HepG2 (cell line): ENCODE measurements at regions not wholly inside any gene's neighbourhood (a gene's known extent, or its start where the extent isn't known, plus 50 kb on each side); places are given as distances from the start of the nearest gene placed in this dataset.

Source experiments
- CCDC6 ChIP-seq: sonication (generic); formaldehyde crosslinking; IDR thresholded peaks from 2 replicates; pipeline ENCODE4 v1.8.1; 2022; ENCODE audit warnings: mild to moderate bottlenecking, missing genetic modification reagents, moderate library complexity
- CENPBD1 ChIP-seq: sonication (generic); formaldehyde crosslinking; IDR thresholded peaks from 2 replicates; pipeline ENCODE4 v1.8.0; 2022; ENCODE audit warnings: missing genetic modification reagents, low read depth, mild to moderate bottlenecking, borderline replicate concordance
- E2F1 ChIP-seq: sonication (generic); formaldehyde crosslinking; IDR thresholded peaks from 2 replicates; pipeline ENCODE4 v1.5.0; 2020; ENCODE audit warnings: missing genetic modification reagents
- FOXC1 ChIP-seq: sonication (generic); formaldehyde crosslinking; IDR thresholded peaks from 2 replicates; pipeline ENCODE4 v1.8.0; 2022; ENCODE audit warnings: mild to moderate bottlenecking, missing genetic modification reagents, borderline replicate concordance
- KDM1A ChIP-seq: IDR thresholded peaks from 2 replicates; pipeline ENCODE4 v1.6.1; 2016; ENCODE audit warnings: missing compliant biosample characterization
- MED8 ChIP-seq: sonication (generic); formaldehyde crosslinking; IDR thresholded peaks from 2 replicates; pipeline ENCODE4 v1.8.1; 2023; ENCODE audit warnings: mild to moderate bottlenecking, missing genetic modification reagents; ENCODE audit not compliant: insufficient replicate concordance
- NR1H2 ChIP-seq: sonication (generic); formaldehyde crosslinking; IDR thresholded peaks from 2 replicates; pipeline ENCODE4 v1.8.1; 2022; ENCODE audit warnings: low read depth, missing genetic modification reagents, borderline replicate concordance
- SRSF1 ChIP-seq: fragments of 200-400 bp; formaldehyde crosslinking; optimal IDR thresholded peaks from 2 replicates; pipeline ENCODE3; 2017; ENCODE audit warnings: mild to moderate bottlenecking, low read depth, low read length, moderate library complexity
- SSRP1 ChIP-seq: IDR thresholded peaks from 2 replicates; pipeline ENCODE4 v1.6.1; 2016; ENCODE audit warnings: control low read depth
- TBP ChIP-seq: sonication (generic); formaldehyde crosslinking; IDR thresholded peaks from 2 replicates; pipeline ENCODE4 v1.5.0; 2020; ENCODE audit warnings: missing genetic modification reagents
- TBX2 ChIP-seq: sonication (generic); formaldehyde crosslinking; IDR thresholded peaks from 2 replicates; pipeline ENCODE4 v1.5.0; 2020; ENCODE audit warnings: missing genetic modification reagents, mild to moderate bottlenecking, borderline replicate concordance
- TCF12 ChIP-seq, 2 experiments: fragments of 450-650 bp in 1 of 2; sonication (generic) in 1 of 2; formaldehyde crosslinking in 1 of 2; IDR thresholded peaks; 2 replicates each; pipeline versions ENCODE4 v1.6.1 to v1.8.0; 2017 to 2022; ENCODE audit warnings: antibody characterized with exemption in 1 of 2, mild to moderate bottlenecking in 1 of 2, missing genetic modification reagents in 1 of 2, moderate library complexity in 1 of 2
- THYN1 ChIP-seq: sonication (generic); formaldehyde crosslinking; IDR thresholded peaks from 2 replicates; pipeline ENCODE4 v1.8.1; 2023; ENCODE audit warnings: low read depth, mild to moderate bottlenecking, moderate library complexity, missing genetic modification reagents, borderline replicate concordance
- TIGD3 ChIP-seq: sonication (generic); formaldehyde crosslinking; IDR thresholded peaks from 2 replicates; pipeline ENCODE4 v1.5.1; 2020; ENCODE audit warnings: mild to moderate bottlenecking, missing genetic modification reagents, borderline replicate concordance
- XBP1 ChIP-seq: sonication (generic); formaldehyde crosslinking; IDR thresholded peaks from 2 replicates; pipeline ENCODE4 v1.5.0; 2020; ENCODE audit warnings: missing genetic modification reagents
- ZFP41 ChIP-seq: sonication (generic); formaldehyde crosslinking; IDR thresholded peaks from 2 replicates; pipeline ENCODE4 v1.4.0; 2020; ENCODE audit warnings: mild to moderate bottlenecking, missing genetic modification reagents, borderline replicate concordance
- ZMAT3 ChIP-seq: sonication (generic); formaldehyde crosslinking; conservative IDR thresholded peaks from 2 replicates; pipeline ENCODE4 v1.7.0; 2021; ENCODE audit warnings: missing genetic modification reagents
- ZNF10 ChIP-seq: sonication (generic); formaldehyde crosslinking; IDR thresholded peaks from 2 replicates; pipeline ENCODE4 v1.4.0; 2020; ENCODE audit warnings: mild to moderate bottlenecking, low read depth, missing genetic modification reagents, borderline replicate concordance
- ZNF205 ChIP-seq: IDR thresholded peaks from 2 replicates; pipeline ENCODE4 v1.6.1; 2018; ENCODE audit warnings: missing biosample characterization, missing genetic modification reagents
- ZNF207 ChIP-seq: fragments of 450-650 bp; IDR thresholded peaks from 2 replicates; pipeline ENCODE4 v1.6.1; 2016; ENCODE audit warnings: antibody characterized with exemption, borderline replicate concordance
- ZNF317 ChIP-seq: sonication (generic); formaldehyde crosslinking; IDR thresholded peaks from 2 replicates; pipeline ENCODE4 v1.5.0; 2020; ENCODE audit warnings: mild to moderate bottlenecking, missing genetic modification reagents
- ZNF850 ChIP-seq: sonication (generic); formaldehyde crosslinking; conservative IDR thresholded peaks from 2 replicates; pipeline ENCODE4 v1.9.0; 2021; ENCODE audit warnings: mild to moderate bottlenecking, missing genetic modification reagents
- TF ChIP-seq, protein P1 (sequence below): sonication (generic); formaldehyde crosslinking; conservative IDR thresholded peaks from 2 replicates; pipeline ENCODE4 v1.8.0; 2022; ENCODE audit warnings: mild to moderate bottlenecking, moderate library complexity, missing genetic modification reagents

DNA sequence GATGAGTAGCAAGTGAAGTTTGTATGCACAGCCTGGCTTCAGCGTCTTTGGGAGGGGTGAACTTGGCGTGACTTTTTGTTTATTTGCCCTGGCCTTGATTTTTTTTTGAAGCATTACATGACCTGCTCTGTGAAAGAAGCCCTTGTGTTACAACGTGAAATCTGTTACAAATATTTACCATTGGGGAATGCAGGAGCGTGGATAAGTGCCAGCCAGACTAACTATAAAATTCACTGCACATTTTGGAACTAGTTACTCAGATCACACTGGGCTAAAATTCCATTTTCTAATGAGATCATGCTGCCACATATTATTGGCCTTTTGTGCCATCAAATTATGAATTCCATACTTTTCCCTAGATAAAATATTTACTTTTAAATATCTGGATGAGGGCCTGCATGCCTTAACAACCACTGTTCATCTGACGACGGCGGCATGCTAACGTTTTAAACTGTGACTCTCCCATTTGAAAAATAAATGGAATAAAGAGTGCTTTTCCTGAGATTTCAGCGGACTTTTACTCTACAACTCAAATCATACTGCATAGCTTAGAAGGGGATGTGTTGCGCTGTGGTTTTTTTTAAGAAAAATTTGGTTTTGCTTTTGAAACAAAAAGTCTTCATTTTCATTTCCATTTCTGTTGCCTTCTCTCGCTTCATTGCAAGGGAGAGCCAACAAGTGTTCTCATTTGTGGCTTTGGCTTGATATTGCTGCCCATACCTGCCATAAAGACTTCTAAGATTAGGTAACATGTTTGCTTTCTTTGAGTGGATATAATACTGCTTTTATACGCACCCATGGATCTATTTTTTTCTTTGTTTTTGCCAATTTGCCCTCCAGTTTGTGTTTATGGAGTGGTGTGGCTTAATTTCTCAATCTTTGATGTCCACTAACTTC, 352.2 kb downstream of the TFEC start (continued):
- no peak for TF ChIP-seq XBP1 (CRISPR knock-in tag)
- no peak for TF ChIP-seq FOXC1 (CRISPR knock-in tag)
- TF ChIP-seq THYN1 (CRISPR knock-in tag): no peak
- TF ChIP-seq TBX2 (CRISPR knock-in tag): peak; percentile 61; the same call in 1 of the 2 replicates
- no peak for TF ChIP-seq ZNF207
- TF ChIP-seq CENPBD1 (CRISPR knock-in tag): no peak
- TF ChIP-seq TIGD3: no peak
- TF ChIP-seq SRSF1: no peak
- no peak for TF ChIP-seq CCDC6 (CRISPR knock-in tag)
- TF ChIP-seq, protein P1, sequence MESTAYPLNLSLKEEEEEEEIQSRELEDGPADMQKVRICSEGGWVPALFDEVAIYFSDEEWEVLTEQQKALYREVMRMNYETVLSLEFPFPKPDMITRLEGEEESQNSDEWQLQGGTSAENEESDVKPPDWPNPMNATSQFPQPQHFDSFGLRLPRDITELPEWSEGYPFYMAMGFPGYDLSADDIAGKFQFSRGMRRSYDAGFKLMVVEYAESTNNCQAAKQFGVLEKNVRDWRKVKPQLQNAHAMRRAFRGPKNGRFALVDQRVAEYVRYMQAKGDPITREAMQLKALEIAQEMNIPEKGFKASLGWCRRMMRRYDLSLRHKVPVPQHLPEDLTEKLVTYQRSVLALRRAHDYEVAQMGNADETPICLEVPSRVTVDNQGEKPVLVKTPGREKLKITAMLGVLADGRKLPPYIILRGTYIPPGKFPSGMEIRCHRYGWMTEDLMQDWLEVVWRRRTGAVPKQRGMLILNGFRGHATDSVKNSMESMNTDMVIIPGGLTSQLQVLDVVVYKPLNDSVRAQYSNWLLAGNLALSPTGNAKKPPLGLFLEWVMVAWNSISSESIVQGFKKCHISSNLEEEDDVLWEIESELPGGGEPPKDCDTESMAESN (CRISPR knock-in tag): no peak
- no peak for TF ChIP-seq TBP (CRISPR knock-in tag)
- no peak for TF ChIP-seq TCF12 (IDR thresholded peaks at IDR 0.05)
- no peak for TF ChIP-seq TCF12 (CRISPR knock-in tag; IDR thresholded peaks at IDR 0.05)
- no peak for TF ChIP-seq KDM1A (CRISPR knock-in tag)
- no peak for TF ChIP-seq ZFP41 (CRISPR knock-in tag)
- TF ChIP-seq ZNF205 (CRISPR knock-in tag): no peak
- TF ChIP-seq NR1H2 (CRISPR knock-in tag): no peak
- no peak for TF ChIP-seq E2F1 (CRISPR knock-in tag)
- no peak for TF ChIP-seq ZMAT3 (CRISPR knock-in tag)
- TF ChIP-seq SSRP1 (CRISPR knock-in tag): no peak
- TF ChIP-seq ZNF317: no peak
- no peak for TF ChIP-seq ZNF10
- no peak for TF ChIP-seq MED8 (CRISPR knock-in tag)
- no peak for TF ChIP-seq ZNF850 (CRISPR knock-in tag)
